ENCODE measurements at regions not wholly inside any gene's neighbourhood (a gene's known extent, or its start where the extent isn't known, plus 50 kb on each side); places are given as distances from the start of the nearest gene placed in this dataset.

DNA sequence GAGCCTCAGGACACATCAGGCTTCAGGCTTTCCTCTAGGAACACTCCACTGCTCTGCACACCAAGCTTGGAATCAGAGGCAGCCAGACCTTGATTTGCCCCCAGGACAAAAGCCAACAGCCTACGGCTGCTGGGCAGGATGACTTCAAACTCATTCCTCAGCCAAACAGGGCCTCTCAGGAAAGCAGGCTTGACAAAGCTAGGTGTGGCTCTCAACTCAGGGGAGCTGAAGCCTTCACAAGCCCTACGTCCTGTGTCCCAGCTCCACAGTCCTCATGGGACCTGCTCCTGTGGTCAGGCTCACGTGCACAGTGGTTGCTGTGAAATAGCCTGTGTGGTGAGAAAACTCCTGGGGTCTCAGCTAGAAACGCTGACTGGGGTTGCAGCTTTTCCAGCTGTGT, 398.9 kb upstream of the ZNF507 start:
- TF ChIP-seq, protein P1, sequence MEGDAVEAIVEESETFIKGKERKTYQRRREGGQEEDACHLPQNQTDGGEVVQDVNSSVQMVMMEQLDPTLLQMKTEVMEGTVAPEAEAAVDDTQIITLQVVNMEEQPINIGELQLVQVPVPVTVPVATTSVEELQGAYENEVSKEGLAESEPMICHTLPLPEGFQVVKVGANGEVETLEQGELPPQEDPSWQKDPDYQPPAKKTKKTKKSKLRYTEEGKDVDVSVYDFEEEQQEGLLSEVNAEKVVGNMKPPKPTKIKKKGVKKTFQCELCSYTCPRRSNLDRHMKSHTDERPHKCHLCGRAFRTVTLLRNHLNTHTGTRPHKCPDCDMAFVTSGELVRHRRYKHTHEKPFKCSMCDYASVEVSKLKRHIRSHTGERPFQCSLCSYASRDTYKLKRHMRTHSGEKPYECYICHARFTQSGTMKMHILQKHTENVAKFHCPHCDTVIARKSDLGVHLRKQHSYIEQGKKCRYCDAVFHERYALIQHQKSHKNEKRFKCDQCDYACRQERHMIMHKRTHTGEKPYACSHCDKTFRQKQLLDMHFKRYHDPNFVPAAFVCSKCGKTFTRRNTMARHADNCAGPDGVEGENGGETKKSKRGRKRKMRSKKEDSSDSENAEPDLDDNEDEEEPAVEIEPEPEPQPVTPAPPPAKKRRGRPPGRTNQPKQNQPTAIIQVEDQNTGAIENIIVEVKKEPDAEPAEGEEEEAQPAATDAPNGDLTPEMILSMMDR (IDR thresholded peaks at IDR 0.05; ENCODE audit: low read depth, low read length, poor library complexity, severe bottlenecking), result no peak
- TF ChIP-seq EZH2phosphoT487 (IDR thresholded peaks at IDR 0.05; ENCODE audit: borderline replicate concordance, low read length), result no peak
